ENCODE measurements at regions not wholly inside any gene's neighbourhood (a gene's known extent, or its start where the extent isn't known, plus 50 kb on each side); places are given as distances from the start of the nearest gene placed in this dataset.

DNA sequence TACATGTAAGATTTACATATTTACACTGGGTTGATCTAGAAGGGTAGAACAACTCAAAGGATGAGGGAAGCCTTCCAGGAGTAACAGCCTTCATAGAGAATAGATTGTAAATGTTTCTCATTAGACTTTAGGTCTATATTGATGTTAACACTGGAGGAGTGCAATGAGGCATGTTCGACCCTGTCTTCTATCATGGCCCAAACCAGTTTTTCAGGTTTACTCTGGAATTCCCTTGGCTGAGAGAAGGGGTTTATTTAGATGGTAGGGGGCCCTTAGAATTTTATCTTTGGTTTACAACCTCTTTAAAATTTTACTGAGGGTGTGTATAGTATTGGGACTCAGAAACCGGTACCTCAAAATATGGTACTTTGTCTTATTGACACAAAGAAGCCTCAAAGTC is 634.9 kb upstream of the PIK3C3 start:
- POLR2A ChIA-PET, result no interaction called here
- CTCF ChIA-PET, result no interaction called here

DNA sequence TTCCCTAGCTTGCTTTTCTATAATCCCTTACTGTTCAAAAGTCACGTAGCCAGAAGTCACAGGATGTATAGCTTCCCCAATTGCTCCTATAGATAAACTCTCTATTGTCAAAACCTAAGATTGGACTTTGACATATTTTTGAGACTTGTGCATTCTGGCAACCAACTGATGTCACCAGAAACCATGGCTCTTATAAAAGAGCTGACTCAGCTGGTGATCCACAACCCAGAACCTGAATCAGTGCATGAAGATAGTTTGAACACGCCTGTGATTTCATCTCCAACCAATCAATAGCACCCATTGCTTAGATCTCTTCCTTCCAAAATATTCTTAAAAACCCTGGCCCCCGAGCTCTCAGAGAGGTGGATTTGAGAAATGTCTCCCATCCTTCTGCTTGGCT is 639.9 kb upstream of the PIK3C3 start:
- CTCF ChIA-PET, result no interaction called here
- POLR2A ChIA-PET, result no interaction called here

DNA sequence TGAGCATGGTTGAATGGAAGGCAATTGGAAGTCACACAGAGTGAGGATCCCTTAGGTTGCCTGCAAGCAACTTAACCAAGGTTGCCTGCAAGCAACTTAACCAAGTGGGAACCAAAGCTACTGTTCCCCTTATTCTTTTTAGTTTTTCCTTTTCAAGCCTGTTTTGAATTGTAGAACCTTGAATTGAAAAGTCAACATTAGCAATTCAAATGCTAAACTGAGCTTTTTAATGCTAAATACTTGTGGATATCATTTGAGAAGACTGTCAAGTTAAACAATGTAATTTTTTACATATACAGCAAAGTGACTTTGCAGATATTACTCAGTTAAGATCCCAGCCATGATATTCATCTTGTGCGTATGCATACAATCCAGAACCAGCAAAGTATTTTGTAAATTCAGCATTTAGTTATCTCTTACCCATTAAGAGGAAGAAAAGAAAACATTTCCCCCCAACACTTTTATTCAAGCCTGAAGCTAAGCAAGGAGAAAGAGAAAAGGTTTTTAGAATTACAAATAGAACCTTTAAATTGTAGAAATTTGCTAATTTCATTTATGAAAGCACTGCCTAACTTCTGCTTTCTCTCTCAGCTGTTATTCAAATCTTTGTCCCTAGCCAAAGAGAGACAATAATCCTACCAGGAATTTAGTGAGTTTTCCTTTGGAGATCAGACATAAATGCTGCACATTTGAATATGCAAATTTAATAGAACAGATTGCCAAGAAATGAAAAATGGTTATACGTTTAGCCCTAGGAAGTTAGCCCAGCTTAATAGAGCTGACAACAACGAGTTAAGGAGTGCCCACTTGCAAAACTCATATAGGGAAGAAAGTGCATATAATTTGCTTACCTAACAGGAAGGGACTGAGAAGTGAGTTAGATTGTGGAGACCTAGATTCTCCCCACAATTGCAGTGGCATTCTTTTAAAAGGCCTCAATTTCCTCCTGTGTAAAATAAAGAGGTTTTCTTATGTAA is 643.2 kb upstream of the PIK3C3 start:
- ChIA-PET CTCF (no interaction called here), POLR2A (no interaction called here)

DNA sequence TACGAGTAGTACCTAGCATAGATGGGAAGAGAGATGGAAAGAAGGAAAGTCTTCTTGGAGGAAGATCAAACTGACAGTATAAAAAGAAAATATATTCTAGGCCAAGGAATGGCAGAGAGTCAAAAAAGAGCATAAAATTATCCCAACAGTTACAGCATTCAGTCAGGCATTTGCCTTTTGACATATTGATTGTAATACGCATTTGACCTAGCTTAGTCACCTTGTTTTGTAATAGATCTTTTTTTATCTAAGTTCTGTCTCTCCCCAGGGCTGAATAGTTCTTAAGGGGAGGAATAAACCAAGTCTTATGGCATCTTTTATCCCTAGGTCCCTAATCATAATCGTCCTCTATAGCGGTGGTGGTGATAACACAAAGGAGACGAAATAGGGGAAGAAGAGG is 657.3 kb upstream of the PIK3C3 start:
- POLR2A ChIA-PET, result no interaction called here
- CTCF ChIA-PET, result no interaction called here

DNA sequence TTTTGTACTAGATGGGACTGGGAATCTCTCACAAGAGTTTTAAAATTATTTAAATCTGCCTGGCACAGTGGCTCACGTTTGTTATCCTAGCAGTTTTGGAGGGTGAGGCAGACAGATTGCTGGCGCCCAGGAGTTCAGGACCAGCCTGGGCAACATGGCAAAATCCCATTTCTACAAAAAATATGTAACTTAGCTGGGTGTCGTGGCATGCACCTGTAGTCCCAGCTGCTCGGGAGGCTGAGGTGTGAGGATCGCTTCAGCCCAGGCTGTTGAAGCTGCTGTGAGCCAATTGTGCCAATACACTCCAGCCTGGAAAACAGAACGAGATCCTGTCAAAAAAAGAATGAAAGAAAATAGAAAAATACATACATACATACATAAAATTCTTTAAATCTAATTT is 685.7 kb upstream of the PIK3C3 start:
- POLR2A ChIA-PET, result no interaction called here
- CTCF ChIA-PET, result no interaction called here

DNA sequence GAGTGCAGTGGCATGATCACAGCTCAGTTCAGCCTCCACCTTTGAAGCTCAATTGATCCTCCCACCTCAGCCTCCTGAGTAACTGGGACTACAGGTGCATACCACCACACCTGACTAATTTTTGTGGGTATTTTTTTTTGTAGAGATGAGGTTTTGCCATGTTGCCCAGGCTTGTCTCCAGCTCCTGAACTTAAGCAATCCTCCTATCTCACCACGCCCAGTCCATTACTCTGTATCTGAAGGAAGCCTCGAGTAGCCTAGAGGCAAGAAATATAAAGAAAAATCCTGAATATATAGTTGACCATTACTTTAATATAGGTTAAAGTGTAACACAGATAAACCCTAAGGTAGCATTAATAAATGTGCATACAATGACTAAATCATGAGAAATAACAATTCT is 686.8 kb upstream of the PIK3C3 start:
- ChIA-PET POLR2A (no interaction called here), CTCF (no interaction called here)

DNA sequence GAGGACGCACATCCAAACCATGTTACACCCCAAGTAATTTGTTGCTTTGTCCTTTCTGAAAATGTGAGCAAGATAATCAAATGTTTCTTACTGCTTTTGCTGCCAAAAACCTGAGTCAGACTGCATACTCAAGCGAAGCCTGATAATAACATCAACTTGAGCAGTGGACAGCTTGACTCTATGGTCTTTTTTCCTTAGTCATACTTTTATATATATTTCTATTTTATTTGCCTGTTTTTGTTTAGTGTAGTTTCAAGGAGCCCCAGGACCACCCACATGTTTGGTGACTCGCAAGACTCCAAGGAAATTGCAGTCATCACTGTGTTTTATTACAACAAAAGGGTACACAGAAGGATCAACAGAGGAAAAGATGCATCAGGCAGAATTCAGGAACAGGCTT is 688.4 kb upstream of the PIK3C3 start:
- CTCF ChIA-PET, result no interaction called here
- POLR2A ChIA-PET, result no interaction called here

DNA sequence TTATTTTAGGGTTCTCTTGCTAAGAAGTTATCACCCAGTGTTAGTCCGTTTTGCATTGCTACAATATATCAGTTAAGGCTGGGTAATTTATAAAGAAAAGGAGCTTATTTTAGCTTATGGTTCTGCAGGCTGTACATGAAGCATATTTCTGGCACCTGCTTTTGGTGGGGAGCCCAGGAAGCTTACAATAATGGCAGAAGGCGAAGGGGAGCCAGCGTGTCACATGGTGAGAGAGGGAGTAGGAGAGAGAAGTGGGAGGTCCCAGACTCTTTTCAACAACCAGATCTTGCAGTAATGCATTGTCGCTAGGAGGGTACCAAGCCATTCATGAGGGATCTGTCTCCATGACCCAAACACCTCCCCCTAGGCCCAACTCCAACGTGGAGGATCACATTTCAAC is 688.8 kb upstream of the PIK3C3 start:
- ChIA-PET CTCF (no interaction called here), POLR2A (no interaction called here)

DNA sequence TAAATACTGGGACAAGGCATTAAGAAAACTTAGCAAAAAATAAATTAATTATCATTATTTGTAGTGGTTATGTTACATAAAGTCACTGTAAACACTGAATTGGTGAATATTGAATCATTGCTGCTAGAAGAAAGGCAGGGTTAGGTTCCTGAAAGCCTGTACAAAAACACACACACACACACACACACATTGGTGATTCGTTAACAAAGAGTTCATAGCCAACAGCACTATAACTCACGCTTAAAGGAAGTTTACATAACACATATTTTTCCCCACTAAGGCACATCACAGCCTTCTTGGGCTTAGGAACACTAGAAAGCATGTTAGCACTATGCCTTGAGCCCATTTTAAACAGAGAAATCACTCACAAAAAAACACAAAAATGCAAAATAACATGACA is 690.0 kb upstream of the PIK3C3 start:
- ChIA-PET CTCF (no interaction called here), POLR2A (no interaction called here)

DNA sequence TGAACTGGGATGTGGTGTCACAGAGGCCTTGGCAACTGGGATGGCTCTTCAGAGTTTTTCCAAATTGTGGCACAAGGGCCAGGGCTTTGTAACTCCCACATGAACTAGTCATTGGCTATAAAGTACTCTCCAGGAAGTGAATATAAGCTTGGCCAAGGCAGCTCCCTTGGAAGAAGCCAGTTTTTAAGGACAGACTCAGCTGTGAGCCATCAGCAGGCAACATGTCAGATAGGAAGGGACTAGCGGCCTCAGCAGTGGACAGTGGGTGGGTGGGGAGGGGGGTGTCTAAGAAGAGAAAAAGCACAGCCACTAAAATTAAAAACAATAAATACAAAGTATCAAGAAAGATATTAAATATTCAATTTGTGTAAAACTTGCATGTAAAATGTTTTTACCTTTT is 691.1 kb upstream of the PIK3C3 start:
- ChIA-PET POLR2A (interaction anchor here (0.6 kb wide), 1 partner anchor 11 kb away, joined by 3 read pairs; no protein-coding TSS in a partner anchor), CTCF (no interaction called here)

DNA sequence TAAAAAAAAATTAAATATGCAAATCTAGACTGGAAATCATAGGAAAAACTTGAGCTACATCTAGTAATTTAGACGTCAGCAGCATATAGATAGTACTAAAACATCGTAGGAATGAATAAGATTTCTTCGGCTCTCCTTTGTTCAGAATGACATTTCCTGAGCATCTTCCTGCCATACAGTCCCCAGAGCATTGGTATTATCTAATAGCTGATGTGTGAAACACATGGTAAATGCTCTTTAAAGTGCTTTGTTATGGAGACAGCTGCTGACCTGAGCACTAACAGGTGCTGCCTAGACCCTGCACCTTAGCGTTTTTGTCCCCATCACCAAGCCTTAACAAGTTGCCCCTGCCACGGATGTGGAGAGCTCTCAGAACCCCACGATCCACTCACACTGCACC is 692.3 kb upstream of the PIK3C3 start:
- CTCF ChIA-PET, result no interaction called here
- POLR2A ChIA-PET, result no interaction called here

DNA sequence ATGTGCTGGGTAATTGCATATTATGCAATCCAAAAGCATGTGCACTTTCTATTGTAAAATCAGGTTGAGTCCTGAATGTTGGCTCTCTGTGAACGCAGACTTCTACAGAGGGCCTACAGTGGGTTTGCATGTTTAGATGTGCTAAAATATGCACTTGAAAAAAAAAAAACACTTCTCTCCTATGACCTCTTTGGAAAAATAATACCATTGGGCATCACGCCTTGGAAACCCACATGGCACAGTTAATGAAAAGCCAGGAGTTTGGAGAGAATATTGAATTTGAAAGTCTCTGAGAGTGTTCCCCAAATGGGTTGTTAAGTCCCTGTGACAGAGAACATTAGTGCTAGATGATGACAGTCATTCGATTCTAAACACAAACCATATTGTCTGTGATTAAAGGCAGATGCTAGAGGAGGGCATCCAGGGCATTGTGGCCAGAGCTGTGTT is 710.4 kb upstream of the PIK3C3 start:
- CTCF ChIA-PET, result no interaction called here
- POLR2A ChIA-PET, result no interaction called here

DNA sequence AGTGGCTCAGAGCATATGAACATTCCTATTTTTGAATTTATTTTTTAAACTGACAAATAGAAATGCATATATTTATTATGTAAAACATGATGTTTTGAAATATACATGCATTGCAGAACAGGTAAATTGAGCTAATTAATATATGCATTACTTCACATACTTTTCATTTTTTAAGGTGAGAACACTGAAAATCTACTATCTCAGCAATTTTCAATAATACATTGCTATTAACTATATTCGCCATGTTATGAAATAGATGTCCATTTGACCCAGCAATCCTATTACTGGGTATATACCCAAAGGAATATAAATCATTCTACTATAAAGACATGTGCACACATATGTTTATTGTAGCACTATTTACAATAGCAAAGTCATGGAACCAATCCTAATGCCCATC is 717.7 kb upstream of the PIK3C3 start:
- POLR2A ChIA-PET, result no interaction called here
- CTCF ChIA-PET, result no interaction called here

DNA sequence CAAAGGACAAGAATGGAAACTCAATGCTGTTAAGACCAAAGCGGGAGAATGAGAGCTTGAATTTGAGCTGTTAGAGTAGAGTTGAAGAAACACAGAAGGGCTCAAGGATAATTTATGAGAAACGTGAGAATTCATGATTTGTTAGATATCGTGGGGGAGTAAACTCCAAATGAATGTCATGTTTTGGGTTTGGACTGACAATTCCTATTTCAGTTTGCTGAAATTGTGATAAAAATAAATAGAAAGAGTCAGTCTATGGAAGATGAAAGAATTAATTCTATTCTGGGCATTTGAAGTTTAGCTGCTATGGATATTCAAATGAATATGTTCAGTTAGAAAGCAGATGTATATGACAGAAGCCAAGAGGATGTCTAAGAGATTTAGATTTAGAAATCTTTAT is 723.4 kb upstream of the PIK3C3 start:
- POLR2A ChIA-PET, result no interaction called here
- CTCF ChIA-PET, result no interaction called here

DNA sequence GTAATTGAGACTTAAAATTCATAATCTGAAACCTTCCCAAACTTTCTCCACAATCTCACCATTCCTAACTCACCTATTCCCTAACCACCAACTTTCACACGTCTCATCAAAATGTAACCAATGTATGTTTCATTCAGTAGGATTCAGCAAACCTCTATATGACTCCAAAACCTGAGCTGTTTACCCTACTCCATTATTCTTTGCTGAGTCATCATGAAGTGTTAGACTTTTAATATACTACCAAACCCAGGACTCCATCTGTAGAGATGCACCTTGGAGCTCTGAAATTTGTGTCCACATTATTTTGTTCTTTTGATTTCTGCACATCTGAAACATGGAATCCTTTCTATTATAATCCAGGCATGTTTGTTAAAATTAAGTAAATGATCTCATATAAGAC is 727.0 kb upstream of the PIK3C3 start:
- POLR2A ChIA-PET, result no interaction called here
- CTCF ChIA-PET, result no interaction called here

DNA sequence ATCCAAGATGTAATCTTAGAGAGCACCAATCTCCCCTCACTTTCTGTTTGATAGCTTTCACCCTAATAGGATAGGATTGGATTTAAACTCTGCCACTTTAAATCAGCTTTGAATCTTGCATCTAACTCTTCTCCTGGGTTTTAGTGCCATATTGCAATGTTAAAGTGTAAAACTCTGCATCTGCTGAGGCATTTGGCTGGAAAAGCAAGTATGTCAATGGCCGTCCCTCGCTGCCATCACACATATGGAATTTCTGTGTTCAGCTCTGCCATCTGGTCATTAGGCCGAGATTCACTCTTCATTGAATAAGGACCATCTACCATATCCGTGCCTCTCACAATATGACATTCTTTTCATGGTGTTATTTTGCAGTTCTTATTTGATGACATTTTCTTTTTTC is 728.1 kb upstream of the PIK3C3 start:
- CTCF ChIA-PET, result no interaction called here
- POLR2A ChIA-PET, result no interaction called here

DNA sequence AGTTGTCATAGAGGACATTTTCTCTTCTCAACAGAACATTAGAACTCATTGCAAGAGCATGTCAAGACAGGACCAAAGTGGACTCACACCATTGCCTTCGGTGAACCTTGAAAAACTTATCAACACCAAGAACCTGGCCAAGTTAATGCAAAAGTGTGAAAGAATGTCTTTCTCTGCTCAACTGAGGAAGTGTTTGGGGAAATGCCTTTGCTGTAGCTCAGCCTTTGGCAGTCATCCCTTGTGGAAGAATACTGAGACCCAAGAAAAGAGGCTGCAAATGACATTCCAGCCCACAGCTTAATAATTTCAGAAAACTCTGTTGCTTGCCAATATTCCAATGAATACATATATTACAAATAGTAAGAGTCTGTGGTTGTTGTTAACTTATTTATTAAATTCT is 728.8 kb upstream of the PIK3C3 start:
- CTCF ChIA-PET, result no interaction called here
- POLR2A ChIA-PET, result no interaction called here

DNA sequence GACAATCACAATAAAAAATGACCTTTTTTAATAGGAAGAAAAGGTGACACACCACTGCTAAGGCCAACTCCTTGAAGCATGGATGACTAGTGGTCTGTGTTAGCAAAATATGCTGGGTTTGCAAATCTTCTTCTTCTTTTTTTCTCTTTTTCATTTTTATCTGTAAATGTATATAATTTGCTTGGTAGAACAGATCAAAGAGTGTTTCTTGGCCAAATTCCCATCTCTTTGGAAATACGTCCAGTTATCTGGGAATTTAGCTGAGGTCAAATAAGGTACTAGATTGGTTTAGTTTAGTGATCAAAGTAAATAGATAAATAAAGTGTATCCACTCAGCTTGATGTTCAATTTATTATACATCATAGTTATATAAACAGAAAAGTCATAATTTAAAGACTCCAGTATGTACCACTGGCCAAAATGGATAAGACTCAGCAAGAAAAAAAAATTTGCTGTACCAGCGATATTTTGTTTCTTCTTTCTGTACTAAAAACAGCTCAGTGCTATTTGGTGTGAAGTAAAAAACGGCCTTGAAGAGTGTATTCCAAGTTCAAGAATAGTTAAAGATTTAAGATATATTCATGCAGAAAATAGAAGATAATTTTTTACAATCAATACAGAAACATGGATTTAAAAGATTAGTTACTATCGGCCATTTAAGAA is 738.6 kb upstream of the PIK3C3 start:
- CTCF ChIA-PET, result no interaction called here
- POLR2A ChIA-PET, result no interaction called here

DNA sequence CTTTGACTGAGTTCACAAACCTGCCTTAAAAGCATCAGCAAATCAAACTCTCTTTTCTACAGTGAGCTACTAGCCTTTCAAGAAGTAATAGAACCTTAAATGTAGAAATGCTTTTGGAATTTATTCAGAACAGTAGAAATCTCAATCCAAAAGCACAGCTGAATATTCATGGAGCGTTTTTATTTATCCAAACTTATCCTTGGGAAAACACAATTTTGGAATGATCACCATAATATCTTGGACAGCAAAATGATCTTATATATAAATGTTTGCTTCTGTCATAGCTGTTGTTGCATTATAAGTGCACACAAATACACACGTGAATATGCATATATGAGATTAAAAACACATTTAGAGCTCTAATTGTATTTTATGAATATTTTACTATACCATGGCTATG is 747.3 kb upstream of the PIK3C3 start:
- POLR2A ChIA-PET, result no interaction called here
- CTCF ChIA-PET, result no interaction called here

DNA sequence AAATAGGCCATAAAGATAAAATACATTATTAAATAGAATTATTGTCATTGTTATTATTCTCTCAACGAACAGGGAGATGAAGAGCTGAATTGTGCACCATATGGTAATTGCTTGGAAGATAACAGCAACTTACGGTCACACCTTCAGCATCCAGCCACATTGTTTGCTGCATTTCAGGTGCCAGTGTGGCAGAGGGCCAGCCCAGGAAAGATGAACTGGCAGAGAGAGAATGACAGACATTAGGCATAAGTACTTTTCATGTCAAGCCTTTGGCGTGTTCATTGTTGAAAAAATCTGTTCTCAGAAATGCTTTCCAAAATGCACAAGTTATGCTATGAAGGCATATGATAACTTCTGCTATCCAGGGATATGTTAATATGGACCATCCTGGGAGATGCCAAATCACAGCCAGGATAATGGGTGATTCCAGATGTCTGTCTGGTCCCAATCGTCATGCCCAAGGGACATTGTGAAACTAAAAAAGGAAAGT is 748.6 kb upstream of the PIK3C3 start:
- POLR2A ChIA-PET, result no interaction called here
- CTCF ChIA-PET, result no interaction called here

DNA sequence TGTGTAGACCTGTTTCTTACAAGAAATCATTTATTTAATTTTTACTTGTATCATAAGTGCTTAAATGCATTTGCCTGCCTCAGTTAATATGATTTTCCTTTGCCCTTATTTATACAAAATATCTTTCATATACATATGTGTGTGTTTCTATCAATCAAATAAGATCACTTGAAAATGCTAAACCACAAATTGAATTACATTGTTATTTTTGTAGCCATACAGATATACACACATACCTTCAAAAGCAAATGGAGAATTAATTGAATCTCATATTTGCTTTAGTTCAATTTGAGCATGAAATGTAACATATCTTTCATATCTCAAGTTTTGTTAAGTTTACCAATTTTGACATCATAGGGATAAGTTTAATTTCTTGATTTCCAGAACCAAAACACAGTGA is 755.8 kb upstream of the PIK3C3 start:
- POLR2A ChIA-PET, result no interaction called here

DNA sequence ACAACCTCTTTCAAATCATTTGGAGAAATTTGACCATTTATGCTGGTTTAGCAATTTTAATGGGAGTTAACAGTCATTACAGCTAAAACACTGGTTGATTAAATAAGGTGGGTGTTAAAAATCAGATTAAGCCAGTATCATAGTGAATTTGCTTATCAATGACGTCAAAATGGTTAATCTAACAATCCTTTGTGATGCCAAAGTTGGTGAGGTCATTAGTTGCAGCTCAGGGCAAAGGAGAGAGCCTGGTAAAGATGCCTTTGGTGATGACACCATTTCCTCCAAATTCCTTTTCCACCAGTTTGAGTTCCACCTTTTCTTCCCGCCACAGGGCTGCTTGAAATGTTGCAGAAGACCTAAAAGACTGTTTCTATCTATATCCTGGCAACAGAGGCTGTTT is 757.1 kb upstream of the PIK3C3 start:
- ChIA-PET POLR2A (no interaction called here), CTCF (no interaction called here)

More for the DNA sequence above, 755.8 kb upstream of the PIK3C3 start:
- CTCF ChIA-PET, result no interaction called here

Data from activated CD8-positive, alpha-beta memory T cell treated with anti-CD3 and anti-CD28 coated beads for 36 hours (primary cell).